RCC 7860 (cell line): ENCODE measurements at regions not wholly inside any gene's neighbourhood (a gene's known extent, or its start where the extent isn't known, plus 50 kb on each side); places are given as distances from the start of the nearest gene placed in this dataset.
A peak's percentile ranks its signal among the peaks of the same experiment; 100 is the strongest.

Experiments used
- DNase-seq: peaks from one replicate; pipeline ENCODE4 v3.0.0-alpha.2; 2015; ENCODE audit warnings: low spot score
- FAIRE-seq: peaks from 2 replicates; lab custom pipeline; 2012; peaks lifted over from hg19 to GRCh38; lab: Jason Lieb, UNC

DNA sequence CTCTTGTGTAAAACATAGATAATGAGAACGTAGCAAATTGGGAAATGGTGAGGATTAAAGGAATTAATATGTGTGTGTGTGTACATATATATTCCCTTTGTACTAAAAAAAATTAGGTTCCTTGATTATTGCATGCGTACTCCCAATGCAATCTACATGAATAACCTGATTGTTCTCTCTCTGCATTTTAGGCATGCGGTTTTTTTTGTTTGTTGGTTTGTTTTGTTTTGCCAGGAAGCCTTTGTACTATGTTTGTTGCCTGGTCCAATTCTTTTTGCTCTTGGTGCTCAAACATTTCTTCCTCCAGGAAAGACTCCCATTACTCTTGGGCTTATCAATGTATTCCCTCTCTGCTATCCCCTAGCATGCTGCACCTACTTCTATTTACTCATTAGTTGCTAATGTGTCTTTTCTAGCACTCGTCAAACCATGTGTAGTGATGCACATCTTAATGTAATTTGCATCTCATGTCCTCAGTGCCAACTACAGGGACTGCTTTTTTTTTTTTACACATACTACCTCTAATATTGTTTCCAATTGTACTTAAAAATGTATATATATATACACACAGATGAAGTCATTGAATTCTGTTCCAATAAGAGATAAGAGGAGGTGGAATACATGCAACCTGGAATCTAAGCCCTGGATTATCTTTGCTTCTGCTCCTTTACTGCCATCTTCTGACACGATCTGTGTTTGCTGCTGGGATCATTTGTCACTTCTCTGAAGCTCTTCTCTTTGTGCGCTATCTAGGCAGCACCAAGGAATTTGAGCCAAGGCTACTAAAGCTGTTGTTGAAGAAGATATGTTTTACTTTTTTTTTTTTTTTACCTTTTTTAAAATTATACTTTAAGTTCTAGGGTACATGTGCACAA lies 197.2 kb upstream of the ANO3 start:
- DNase-seq (no peak), FAIRE-seq (no peak)

DNA sequence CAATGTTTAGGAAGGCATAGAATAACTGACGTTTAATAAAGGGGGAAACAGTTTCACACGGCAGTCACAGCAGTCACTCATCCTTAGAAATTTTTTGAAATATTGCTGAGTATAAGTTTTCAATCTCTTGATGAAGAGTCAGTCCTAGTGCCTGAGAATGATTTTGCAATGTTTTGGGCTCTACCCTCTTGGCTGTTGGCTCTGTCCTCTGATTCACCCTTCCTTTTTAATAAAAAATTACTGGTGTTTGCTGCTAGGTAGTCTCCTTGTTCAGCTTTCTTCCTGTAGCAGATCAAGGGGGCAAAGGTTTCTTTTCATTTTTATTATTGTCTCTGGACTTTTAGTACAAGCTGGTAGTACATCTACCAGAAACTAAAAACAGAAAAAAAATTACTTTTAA lies 194.3 kb upstream of the ANO3 start:
- no peak for FAIRE-seq
- DNase-seq, result no peak

DNA sequence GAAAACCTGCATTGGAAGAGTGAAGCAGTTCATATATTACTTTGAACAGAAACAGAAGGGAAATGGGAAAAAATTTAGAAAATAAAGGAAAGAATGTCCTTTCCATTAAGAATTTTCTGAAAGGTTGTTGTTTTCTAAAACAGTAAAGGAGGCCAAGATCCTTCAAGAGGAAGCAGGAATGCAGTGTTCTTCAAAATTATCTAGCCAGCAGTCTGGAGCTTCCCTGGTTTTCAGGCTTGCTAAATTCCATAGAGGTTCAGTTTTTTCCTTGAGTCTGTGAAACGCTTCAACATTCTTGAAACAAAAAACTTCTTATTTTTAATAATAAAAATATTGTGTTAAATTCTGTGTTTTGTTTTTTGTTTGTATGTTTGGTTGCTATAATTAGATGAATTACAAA lies 189.0 kb upstream of the ANO3 start:
- DNase-seq, result no peak
- no peak for FAIRE-seq

DNA sequence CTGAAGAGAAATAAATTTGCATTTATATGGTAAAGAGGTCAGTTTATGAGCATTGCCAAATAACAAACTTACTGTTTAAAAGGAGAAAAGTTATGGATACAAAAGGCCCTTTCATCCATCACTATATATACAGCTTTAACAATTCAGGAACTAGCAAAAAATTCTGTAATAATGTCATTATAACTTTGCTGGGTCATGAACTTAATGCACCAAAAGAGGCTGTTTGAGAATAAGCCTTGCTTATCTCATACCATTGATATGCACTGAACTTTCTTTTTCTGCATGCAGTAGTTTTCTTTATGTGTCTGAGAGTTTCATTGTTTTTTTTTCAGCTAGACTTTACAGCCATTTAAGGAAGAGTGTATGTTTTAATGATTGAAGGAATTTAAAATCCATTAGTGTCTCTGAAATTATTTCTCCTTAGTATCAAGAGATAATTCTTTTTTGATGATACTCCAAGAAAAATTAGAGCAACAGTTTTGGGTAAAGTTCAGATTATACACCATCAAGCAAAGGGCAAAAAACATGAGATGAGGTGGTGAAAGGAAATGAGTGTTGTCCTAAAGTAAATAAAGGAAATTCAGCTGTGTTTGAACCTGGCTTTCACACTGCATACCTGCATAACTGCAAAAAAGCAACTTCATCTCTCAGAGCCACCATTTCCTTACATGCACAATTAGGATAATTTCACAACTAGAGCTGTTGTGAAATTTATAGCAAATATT lies 188.2 kb upstream of the ANO3 start:
- DNase-seq (no peak), FAIRE-seq (no peak)

DNA sequence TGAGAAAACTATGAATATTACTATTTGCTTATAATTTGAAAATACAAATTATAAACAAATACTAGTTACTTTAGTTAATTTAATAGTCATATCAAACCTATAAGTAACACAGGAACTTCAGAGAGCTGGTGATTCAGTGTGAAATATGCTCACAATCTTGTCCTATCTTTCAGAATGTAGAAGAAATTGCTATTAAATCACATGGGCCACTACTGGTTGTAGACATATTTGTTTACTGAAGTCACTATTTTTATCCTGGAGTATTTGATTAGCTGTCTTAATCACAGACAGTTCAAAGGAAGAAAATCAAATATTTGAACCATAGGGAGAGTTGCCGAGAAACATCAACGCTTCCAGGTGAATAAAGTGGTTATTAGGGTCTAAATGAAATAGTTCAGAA lies 187.6 kb upstream of the ANO3 start:
- no peak for DNase-seq

GRCh38 chr11:26144911-26145310 lies 187.0 kb upstream of the ANO3 start:
- DNase-seq (no peak), FAIRE-seq (no peak)

More for the DNA sequence above, 187.6 kb upstream of the ANO3 start:
- no peak for FAIRE-seq

DNA sequence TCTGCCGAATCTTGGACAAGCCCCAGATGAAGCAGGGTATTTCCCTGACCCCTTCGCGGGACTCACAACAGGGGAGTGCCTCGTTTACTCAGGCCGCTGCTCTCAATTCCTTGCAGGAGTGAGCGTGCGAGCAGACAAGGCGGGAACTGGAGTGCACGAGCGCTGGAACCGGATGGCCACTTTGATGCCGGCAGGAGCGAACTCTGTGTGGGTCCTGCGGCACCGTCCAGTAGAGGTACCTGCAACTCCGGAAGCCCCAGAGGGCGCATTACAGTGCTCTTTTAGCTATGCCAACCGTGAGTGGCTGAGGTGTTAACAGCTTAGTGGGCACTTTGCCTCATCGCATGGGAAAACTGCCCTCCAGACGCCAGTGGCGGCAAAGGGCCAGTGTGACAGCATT lies 182.3 kb upstream of the ANO3 start:
- FAIRE-seq (no peak), DNase-seq (no peak)

GRCh38 chr11:26150031-26150430 lies 181.9 kb upstream of the ANO3 start:
- FAIRE-seq (no peak), DNase-seq (peak; percentile 61)

- DNase-seq (no peak), FAIRE-seq (no peak)
Measured at GRCh38 chr11:26158251-26158650, 173.7 kb upstream of the ANO3 start.

DNA sequence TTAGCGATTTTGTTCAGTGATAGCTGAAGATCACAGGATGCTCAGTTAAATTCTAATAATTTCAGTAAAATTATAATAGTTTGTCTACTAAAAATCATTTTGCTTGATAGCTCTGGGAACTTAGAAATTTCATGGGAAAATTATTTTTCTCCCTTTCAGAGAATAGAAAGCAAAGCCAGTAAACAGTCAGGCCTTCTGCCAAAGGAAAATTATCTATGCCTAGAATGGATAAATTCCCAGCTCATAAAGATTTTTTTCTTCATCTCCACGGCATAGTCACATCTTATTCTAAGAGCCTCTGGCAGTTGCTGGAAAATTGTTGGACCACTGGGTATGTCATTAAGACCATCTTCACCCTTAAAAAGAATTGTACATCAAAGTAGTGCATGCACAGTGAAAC lies 169.6 kb upstream of the ANO3 start:
- FAIRE-seq, result no peak
- DNase-seq, result no peak

- FAIRE-seq (no peak), DNase-seq (no peak)
Measured at GRCh38 chr11:26186389-26186788, 145.5 kb upstream of the ANO3 start.

GRCh38 chr11:26187639-26188038 lies 144.3 kb upstream of the ANO3 start:
- DNase-seq, result no peak

GRCh38 chr11:26188554-26188953 lies 143.4 kb upstream of the ANO3 start:
- FAIRE-seq (no peak), DNase-seq (no peak)

More at GRCh38 chr11:26187639-26188038, 144.3 kb upstream of the ANO3 start:
- FAIRE-seq, result no peak

DNA sequence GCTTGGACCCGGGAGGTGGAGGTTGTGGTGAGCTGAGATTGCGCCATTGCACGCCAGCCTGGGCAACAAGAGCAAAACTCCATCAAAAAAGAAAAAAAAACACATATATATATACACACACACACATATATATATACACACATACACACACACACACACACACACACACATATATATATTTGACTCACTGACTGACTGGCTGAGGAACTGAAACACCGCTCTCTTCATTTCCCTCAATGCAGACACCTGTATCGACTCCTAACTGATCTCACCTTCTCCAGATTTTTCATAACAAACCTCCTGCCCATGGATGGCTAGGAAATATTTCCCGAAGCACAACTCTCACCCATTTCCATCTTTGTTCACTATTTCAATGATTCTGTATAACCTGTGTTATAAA lies 140.7 kb upstream of the ANO3 start:
- DNase-seq (no peak), FAIRE-seq (no peak)

DNA sequence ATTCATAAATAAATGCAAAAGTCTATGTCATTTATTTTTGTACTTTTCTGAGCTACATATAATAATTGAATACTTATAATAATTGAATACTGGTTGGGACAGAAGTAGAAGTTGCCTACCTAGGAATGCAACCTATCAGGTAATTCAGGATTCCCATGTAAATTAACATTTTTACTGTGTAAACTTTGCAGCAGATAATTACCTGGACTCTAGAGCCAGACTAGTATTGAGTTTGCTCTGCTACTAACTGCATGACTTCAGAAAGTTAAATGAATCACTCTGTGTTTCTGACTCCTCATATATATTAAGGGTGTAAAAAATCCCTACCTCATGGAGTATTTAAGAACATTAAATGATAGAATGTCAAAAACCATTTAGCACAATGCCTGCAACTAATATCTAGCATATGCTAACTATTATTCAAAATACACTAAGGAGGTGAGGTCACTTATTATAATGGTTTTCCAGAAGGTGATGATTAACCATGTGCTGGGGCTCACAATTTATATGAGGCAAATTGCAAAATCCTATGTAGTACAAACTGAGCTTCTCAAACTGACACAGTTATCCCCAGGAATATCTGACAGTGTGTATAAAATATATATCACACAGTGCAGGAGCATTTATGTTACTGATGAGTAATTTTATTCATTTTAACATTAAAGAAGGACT lies 138.1 kb upstream of the ANO3 start:
- FAIRE-seq (no peak), DNase-seq (no peak)

- FAIRE-seq (no peak), DNase-seq (no peak)
Measured at GRCh38 chr11:26194881-26195280, 137.0 kb upstream of the ANO3 start.

DNA sequence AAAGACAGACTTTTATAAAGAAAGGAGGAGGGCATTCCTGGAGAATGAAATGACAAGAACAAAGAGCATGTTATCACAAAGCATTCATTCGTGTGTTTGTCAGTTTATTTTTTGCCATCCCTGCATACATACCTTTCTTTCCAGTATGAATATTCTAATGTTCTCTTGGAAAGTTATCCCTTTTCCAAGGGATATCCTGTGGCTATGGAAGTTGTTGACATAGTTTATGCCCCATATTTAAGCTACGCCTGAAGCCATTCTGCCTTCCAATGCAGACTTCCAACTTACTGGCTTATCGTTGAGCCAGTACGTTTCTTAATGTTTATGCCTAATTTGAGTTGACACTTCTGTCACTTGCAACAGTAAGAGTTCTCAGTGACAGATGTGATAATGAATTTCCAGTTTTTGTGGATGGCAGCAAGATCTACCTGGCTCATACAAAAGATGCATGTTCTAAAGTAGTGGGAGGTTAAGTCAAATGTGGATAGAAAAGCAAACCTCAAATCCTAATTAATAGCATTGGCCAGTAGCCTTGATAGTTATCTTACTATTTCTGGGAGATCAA lies 133.3 kb upstream of the ANO3 start:
- FAIRE-seq (no peak), DNase-seq (no peak)

- no peak for FAIRE-seq
- DNase-seq, result no peak
Measured at GRCh38 chr11:26199331-26200095, 132.4 kb upstream of the ANO3 start.

DNA sequence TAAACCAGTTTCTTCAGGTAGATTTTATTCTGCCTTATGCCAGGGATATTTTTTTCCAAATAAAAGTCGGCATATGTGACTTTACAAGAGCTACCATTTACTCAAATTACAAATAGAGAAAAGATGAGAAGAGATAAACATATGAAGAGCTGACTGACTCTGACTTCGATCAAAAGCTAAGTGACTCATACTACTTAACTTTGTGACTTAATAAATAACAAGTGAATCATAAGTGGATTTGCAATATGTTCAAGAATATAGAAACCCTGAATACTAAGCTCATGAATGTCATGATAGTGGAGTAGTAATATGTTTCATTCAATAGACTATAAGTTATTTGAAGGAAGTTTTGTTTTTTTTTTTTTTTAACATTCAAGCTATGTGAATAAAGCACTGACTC lies 130.5 kb upstream of the ANO3 start:
- FAIRE-seq, result no peak
- no peak for DNase-seq

DNA sequence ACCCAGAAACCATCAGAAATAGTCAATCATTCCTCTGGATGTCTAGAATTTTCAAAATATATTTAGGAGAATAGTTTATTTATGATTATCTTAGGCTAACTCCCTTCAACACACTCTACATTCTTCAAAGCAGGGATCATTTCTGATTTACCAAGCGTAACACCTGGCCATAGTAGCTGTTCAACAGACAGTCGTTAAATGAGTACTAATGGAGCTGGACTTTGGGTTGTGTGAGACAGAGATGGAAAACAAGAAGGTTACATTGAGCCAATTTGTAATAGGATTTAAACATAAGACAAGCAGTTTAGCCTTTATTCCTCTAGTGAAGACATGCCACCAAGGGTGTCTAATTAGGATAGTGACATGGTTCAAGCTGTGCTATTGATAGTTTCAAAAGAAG lies 129.2 kb upstream of the ANO3 start:
- DNase-seq, result no peak
- no peak for FAIRE-seq

GRCh38 chr11:26204101-26204500 lies 127.8 kb upstream of the ANO3 start:
- FAIRE-seq, result no peak
- no peak for DNase-seq
